GM23338 (cell line): ENCODE measurements at regions not wholly inside any gene's neighbourhood (a gene's known extent, or its start where the extent isn't known, plus 50 kb on each side); places are given as distances from the start of the nearest gene placed in this dataset.

ENCODE experiments used
- ATAC-seq: fragments of 200-7000 bp; cut with Tn5 transposase; 3 replicates; pipeline ENCODE4 v1.9.1; 2020
- DNase-seq: peaks from one replicate; pipeline ENCODE4 v3.0.0-alpha.2; 2015; ENCODE audit warnings: low spot score
- H2AFZ ChIP-seq: fragments of 200-600 bp; sonication (generic); 2 replicates; pipeline ENCODE4 v1.8.0; 2016; ENCODE audit warnings: antibody characterized with exemption, mild to moderate bottlenecking, moderate library complexity
- H3F3A ChIP-seq: fragments of 200-600 bp; sonication (generic); replicated peaks from 2 replicates; pipeline ENCODE4 v1.8.0; 2017; ENCODE audit warnings: antibody characterized with exemption, mixed run types, low read depth
- H3K27ac ChIP-seq: fragments of 200-600 bp; sonication (generic); 2 replicates; pipeline ENCODE4 v1.6.1; 2016; ENCODE audit warnings: low read depth
- H3K27me3 ChIP-seq: fragments of 200-600 bp; sonication (generic); 2 replicates; pipeline ENCODE4 v1.8.0; 2016; ENCODE audit warnings: mild to moderate bottlenecking, mixed run types, moderate library complexity; ENCODE audit not compliant: insufficient read depth
- H3K36me3 ChIP-seq: fragments of 200-600 bp; sonication (generic); 2 replicates; pipeline ENCODE4 v1.8.0; 2016; ENCODE audit warnings: mild to moderate bottlenecking; ENCODE audit not compliant: insufficient read depth
- H3K4me1 ChIP-seq: fragments of 200-600 bp; sonication (generic); 2 replicates; pipeline ENCODE4 v1.8.0; 2016; ENCODE audit warnings: mild to moderate bottlenecking, moderate library complexity; ENCODE audit not compliant: insufficient read depth
- H3K4me2 ChIP-seq: fragments of 200-600 bp; sonication (generic); 2 replicates; pipeline ENCODE4 v1.7.1; 2017; ENCODE audit warnings: mixed run types
- H3K4me3 ChIP-seq: fragments of 200-600 bp; sonication (generic); 2 replicates; pipeline ENCODE4 v1.6.1; 2016; ENCODE audit warnings: mixed run types
- H3K79me2 ChIP-seq: fragments of 200-600 bp; sonication (generic); replicated peaks from 2 replicates; pipeline ENCODE4 v1.8.0; 2017; ENCODE audit warnings: mild to moderate bottlenecking; ENCODE audit not compliant: insufficient read depth
- H3K9me2 ChIP-seq: fragments of 200-600 bp; sonication (generic); 2 replicates; pipeline ENCODE4 v1.8.0; 2017; ENCODE audit not compliant: insufficient read depth
- H4K20me1 ChIP-seq: fragments of 200-600 bp; sonication (generic); replicated peaks from 2 replicates; pipeline ENCODE4 v1.8.0; 2017; ENCODE audit warnings: mild to moderate bottlenecking; ENCODE audit not compliant: insufficient read depth
- H3K27ac Mint-ChIP-seq: 2 replicates; pipeline ENCODE4 v1.8.0; 2020; ENCODE audit warnings: inconsistent platforms, mild to moderate bottlenecking, moderate library complexity, mixed read lengths
- H3K27me3 Mint-ChIP-seq: 3 replicates; pipeline ENCODE4 v1.8.0; 2022; ENCODE audit warnings: low read depth, mild to moderate bottlenecking, moderate library complexity, mixed read lengths, inconsistent platforms; ENCODE audit not compliant: insufficient read depth, poor library complexity
- H3K36me3 Mint-ChIP-seq: 3 replicates; pipeline ENCODE4 v1.8.0; 2021; ENCODE audit warnings: low read depth, mild to moderate bottlenecking, inconsistent platforms, moderate library complexity, mixed read lengths
- H3K4me1 Mint-ChIP-seq: 3 replicates; pipeline ENCODE4 v1.8.0; 2020; ENCODE audit warnings: mild to moderate bottlenecking, inconsistent platforms, mixed read lengths
- H3K4me3 Mint-ChIP-seq: 3 replicates; pipeline ENCODE4 v1.8.0; 2021; ENCODE audit warnings: moderate library complexity, mild to moderate bottlenecking, inconsistent platforms, mixed read lengths
- H3K9me3 Mint-ChIP-seq: 3 replicates; pipeline ENCODE4 v1.8.0; 2020; ENCODE audit warnings: moderate library complexity, mild to moderate bottlenecking, inconsistent platforms, mixed read lengths
- CREB1 ChIP-seq: fragments of 250-450 bp; sonication (Bioruptor Pico); IDR thresholded peaks from 2 replicates; pipeline ENCODE4 v1.5.0; 2020; ENCODE audit warnings: low read depth, mild to moderate bottlenecking, moderate library complexity
- EZH2 ChIP-seq: fragments of 200-600 bp; sonication (generic); IDR thresholded peaks from one replicate; pipeline ENCODE4 v1.8.0; 2017; ENCODE audit warnings: antibody characterized with exemption, mild to moderate bottlenecking, low read depth; ENCODE audit not compliant: unreplicated experiment
- EZH2phosphoT487 ChIP-seq: fragments of 200-600 bp; sonication (generic); IDR thresholded peaks from one replicate; pipeline ENCODE4 v1.8.1; 2018; ENCODE audit warnings: antibody characterized with exemption; ENCODE audit not compliant: unreplicated experiment
- NANOG ChIP-seq: IDR thresholded peaks from 2 replicates; pipeline ENCODE4 v1.6.1; 2016; ENCODE audit warnings: antibody characterized with exemption, borderline replicate concordance
- POLR2AphosphoS5 ChIP-seq: IDR thresholded peaks from 2 replicates; pipeline ENCODE4 v1.6.1; 2016; ENCODE audit warnings: antibody characterized with exemption, low read depth
- STAT1 ChIP-seq: IDR thresholded peaks from one replicate; pipeline ENCODE4 v1.6.1; 2016; ENCODE audit warnings: antibody characterized with exemption; ENCODE audit not compliant: unreplicated experiment
- ZNF114 ChIP-seq: fragments of 250-450 bp; sonication (Bioruptor Pico); IDR thresholded peaks from 2 replicates; pipeline ENCODE4 v1.5.0; 2020; ENCODE audit warnings: mild to moderate bottlenecking, moderate library complexity
- ZNF331 ChIP-seq: fragments of 250-450 bp; sonication (Bioruptor Pico); IDR thresholded peaks from 2 replicates; pipeline ENCODE4 v1.5.0; 2020; ENCODE audit warnings: low read depth, mild to moderate bottlenecking, moderate library complexity
- TF ChIP-seq, protein P1 (sequence below): IDR thresholded peaks from 2 replicates; pipeline ENCODE4 v1.6.1; 2016; ENCODE audit warnings: antibody characterized with exemption
- TF ChIP-seq, protein P2 (sequence below): IDR thresholded peaks from one replicate; pipeline ENCODE4 v1.6.1; 2018; ENCODE audit warnings: antibody characterized with exemption; ENCODE audit not compliant: unreplicated experiment
- TF ChIP-seq, protein P3 (sequence below): fragments of 250-450 bp; sonication (Bioruptor Pico); IDR thresholded peaks from 2 replicates; pipeline ENCODE4 v1.5.0; 2020; ENCODE audit warnings: mild to moderate bottlenecking, moderate library complexity

DNA sequence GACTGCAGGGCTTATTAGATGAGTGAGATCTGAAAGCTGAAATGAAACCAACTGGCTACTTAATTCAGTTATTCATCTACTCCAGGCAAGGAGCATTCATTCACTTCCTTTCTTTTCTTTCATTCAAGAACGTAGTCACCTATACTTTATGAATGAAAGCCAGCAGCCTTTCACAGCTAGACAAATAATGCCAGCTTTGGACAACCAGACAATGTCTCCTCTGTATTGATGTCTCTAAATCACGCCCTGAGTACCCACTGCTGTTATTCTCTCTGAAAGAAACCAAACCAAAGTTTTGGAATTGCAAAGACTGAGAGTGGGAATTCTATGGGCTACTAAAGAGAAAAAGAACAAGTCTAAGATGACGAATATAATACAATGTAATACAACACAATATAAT lies 121.2 kb upstream of the PTPN3 start:
- no peak overlapping the region for H2AFZ ChIP-seq
- H3K36me3 ChIP-seq, result no peaks in the 10 kb centered on the region
- no peak overlapping the region for H3K27ac Mint-ChIP-seq
- H3K79me2 ChIP-seq, result no peaks in the 10 kb centered on the region
- H3K4me3 ChIP-seq, result no peak overlapping the region
- no peaks in the 10 kb centered on the region for H4K20me1 ChIP-seq
- H3K4me1 ChIP-seq, result no peaks in the 10 kb centered on the region
- no peaks in the 10 kb centered on the region for H3K27me3 Mint-ChIP-seq
- no peak overlapping the region for H3K4me3 Mint-ChIP-seq
- no peak overlapping the region for H3K27ac ChIP-seq
- H3K9me3 Mint-ChIP-seq, result peaks cover 3% of the 10 kb centered on the region; the same call in 2 of the 3 replicates
- ATAC-seq, result no peak
- no peaks in the 10 kb centered on the region for H3K27me3 ChIP-seq
- no peaks in the 10 kb centered on the region for H3F3A ChIP-seq
- H3K4me1 Mint-ChIP-seq, result no peaks in the 10 kb centered on the region; the same call in 2 of the 3 replicates
- TF ChIP-seq, protein P1, sequence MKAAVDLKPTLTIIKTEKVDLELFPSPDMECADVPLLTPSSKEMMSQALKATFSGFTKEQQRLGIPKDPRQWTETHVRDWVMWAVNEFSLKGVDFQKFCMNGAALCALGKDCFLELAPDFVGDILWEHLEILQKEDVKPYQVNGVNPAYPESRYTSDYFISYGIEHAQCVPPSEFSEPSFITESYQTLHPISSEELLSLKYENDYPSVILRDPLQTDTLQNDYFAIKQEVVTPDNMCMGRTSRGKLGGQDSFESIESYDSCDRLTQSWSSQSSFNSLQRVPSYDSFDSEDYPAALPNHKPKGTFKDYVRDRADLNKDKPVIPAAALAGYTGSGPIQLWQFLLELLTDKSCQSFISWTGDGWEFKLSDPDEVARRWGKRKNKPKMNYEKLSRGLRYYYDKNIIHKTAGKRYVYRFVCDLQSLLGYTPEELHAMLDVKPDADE, result no peak
- TF ChIP-seq NANOG (no peak), EZH2phosphoT487 (no peak), ZNF114 (CRISPR knock-in tag) (no peak), CREB1 (CRISPR knock-in tag) (no peak), STAT1 (no peak), ZNF331 (CRISPR knock-in tag) (no peak)
- H3K36me3 Mint-ChIP-seq, result no peaks in the 10 kb centered on the region
- H3K4me2 ChIP-seq, result no peak overlapping the region
- peaks cover 3% of the 10 kb centered on the region; the same call in 1 of the 2 replicates for H3K9me2 ChIP-seq
- DNase-seq, result no peak

- no peak overlapping the region for H2AFZ ChIP-seq
- no peak for ATAC-seq
- H3K27ac ChIP-seq, result no peak overlapping the region
- TF ChIP-seq POLR2AphosphoS5, result no peak
- no peak for TF ChIP-seq STAT1
- TF ChIP-seq ZNF331 (CRISPR knock-in tag), result no peak
- TF ChIP-seq, protein P2, sequence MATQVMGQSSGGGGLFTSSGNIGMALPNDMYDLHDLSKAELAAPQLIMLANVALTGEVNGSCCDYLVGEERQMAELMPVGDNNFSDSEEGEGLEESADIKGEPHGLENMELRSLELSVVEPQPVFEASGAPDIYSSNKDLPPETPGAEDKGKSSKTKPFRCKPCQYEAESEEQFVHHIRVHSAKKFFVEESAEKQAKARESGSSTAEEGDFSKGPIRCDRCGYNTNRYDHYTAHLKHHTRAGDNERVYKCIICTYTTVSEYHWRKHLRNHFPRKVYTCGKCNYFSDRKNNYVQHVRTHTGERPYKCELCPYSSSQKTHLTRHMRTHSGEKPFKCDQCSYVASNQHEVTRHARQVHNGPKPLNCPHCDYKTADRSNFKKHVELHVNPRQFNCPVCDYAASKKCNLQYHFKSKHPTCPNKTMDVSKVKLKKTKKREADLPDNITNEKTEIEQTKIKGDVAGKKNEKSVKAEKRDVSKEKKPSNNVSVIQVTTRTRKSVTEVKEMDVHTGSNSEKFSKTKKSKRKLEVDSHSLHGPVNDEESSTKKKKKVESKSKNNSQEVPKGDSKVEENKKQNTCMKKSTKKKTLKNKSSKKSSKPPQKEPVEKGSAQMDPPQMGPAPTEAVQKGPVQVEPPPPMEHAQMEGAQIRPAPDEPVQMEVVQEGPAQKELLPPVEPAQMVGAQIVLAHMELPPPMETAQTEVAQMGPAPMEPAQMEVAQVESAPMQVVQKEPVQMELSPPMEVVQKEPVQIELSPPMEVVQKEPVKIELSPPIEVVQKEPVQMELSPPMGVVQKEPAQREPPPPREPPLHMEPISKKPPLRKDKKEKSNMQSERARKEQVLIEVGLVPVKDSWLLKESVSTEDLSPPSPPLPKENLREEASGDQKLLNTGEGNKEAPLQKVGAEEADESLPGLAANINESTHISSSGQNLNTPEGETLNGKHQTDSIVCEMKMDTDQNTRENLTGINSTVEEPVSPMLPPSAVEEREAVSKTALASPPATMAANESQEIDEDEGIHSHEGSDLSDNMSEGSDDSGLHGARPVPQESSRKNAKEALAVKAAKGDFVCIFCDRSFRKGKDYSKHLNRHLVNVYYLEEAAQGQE, result no peak
- no peak for TF ChIP-seq CREB1 (CRISPR knock-in tag)
- TF ChIP-seq EZH2, result no peak
- TF ChIP-seq, protein P3, sequence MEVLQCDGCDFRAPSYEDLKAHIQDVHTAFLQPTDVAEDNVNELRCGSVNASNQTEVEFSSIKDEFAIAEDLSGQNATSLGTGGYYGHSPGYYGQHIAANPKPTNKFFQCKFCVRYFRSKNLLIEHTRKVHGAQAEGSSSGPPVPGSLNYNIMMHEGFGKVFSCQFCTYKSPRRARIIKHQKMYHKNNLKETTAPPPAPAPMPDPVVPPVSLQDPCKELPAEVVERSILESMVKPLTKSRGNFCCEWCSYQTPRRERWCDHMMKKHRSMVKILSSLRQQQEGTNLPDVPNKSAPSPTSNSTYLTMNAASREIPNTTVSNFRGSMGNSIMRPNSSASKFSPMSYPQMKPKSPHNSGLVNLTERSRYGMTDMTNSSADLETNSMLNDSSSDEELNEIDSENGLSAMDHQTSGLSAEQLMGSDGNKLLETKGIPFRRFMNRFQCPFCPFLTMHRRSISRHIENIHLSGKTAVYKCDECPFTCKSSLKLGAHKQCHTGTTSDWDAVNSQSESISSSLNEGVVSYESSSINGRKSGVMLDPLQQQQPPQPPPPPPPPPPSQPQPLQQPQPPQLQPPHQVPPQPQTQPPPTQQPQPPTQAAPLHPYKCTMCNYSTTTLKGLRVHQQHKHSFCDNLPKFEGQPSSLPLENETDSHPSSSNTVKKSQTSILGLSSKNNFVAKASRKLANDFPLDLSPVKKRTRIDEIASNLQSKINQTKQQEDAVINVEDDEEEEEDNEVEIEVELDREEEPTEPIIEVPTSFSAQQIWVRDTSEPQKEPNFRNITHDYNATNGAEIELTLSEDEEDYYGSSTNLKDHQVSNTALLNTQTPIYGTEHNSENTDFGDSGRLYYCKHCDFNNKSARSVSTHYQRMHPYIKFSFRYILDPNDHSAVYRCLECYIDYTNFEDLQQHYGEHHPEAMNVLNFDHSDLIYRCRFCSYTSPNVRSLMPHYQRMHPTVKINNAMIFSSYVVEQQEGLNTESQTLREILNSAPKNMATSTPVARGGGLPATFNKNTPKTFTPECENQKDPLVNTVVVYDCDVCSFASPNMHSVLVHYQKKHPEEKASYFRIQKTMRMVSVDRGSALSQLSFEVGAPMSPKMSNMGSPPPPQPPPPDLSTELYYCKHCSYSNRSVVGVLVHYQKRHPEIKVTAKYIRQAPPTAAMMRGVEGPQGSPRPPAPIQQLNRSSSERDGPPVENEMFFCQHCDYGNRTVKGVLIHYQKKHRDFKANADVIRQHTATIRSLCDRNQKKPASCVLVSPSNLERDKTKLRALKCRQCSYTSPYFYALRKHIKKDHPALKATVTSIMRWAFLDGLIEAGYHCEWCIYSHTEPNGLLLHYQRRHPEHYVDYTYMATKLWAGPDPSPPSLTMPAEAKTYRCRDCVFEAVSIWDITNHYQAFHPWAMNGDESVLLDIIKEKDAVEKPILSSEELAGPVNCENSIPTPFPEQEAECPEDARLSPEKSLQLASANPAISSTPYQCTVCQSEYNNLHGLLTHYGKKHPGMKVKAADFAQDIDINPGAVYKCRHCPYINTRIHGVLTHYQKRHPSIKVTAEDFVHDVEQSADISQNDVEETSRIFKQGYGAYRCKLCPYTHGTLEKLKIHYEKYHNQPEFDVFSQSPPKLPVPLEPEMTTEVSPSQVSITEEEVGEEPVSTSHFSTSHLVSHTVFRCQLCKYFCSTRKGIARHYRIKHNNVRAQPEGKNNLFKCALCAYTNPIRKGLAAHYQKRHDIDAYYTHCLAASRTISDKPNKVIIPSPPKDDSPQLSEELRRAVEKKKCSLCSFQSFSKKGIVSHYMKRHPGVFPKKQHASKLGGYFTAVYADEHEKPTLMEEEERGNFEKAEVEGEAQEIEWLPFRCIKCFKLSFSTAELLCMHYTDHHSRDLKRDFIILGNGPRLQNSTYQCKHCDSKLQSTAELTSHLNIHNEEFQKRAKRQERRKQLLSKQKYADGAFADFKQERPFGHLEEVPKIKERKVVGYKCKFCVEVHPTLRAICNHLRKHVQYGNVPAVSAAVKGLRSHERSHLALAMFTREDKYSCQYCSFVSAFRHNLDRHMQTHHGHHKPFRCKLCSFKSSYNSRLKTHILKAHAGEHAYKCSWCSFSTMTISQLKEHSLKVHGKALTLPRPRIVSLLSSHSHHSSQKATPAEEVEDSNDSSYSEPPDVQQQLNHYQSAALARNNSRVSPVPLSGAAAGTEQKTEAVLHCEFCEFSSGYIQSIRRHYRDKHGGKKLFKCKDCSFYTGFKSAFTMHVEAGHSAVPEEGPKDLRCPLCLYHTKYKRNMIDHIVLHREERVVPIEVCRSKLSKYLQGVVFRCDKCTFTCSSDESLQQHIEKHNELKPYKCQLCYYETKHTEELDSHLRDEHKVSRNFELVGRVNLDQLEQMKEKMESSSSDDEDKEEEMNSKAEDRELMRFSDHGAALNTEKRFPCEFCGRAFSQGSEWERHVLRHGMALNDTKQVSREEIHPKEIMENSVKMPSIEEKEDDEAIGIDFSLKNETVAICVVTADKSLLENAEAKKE (CRISPR knock-in tag), result no peak
- H3K27me3 ChIP-seq, result no peaks in the 10 kb centered on the region
- H3F3A ChIP-seq, result no peaks in the 10 kb centered on the region
- no peak overlapping the region for H3K4me3 ChIP-seq
- Mint-ChIP-seq H3K27me3 (peaks cover 2% of the 10 kb centered on the region), H3K27ac (no peak overlapping the region), H3K9me3 (no peaks in the 10 kb centered on the region; the same call in 2 of the 3 replicates), H3K4me1 (no peaks in the 10 kb centered on the region), H3K4me3 (no peak overlapping the region), H3K36me3 (no peaks in the 10 kb centered on the region)
- no peaks in the 10 kb centered on the region for H3K4me1 ChIP-seq
- no peak overlapping the region for H3K4me2 ChIP-seq
- no peaks in the 10 kb centered on the region for H3K9me2 ChIP-seq
- H4K20me1 ChIP-seq, result no peaks in the 10 kb centered on the region
- H3K79me2 ChIP-seq, result no peaks in the 10 kb centered on the region
- no peak for DNase-seq
- H3K36me3 ChIP-seq, result no peaks in the 10 kb centered on the region
Observed at GRCh38 chr9:109624143-109624542, 126.0 kb upstream of the PTPN3 start.
